Kidney epithelial cell (primary cell): ENCODE measurements at regions not wholly inside any gene's neighbourhood (a gene's known extent, or its start where the extent isn't known, plus 50 kb on each side); places are given as distances from the start of the nearest gene placed in this dataset.

Source experiments
- DNase-seq: peaks from one replicate; pipeline ENCODE4 v3.0.0-alpha.2; 2010; ENCODE audit warnings: low read depth
- H3K27me3 ChIP-seq: 2 replicates; pipeline ENCODE4 v1.6.0; 2011; ENCODE audit warnings: low read length; ENCODE audit not compliant: control insufficient read depth, insufficient read depth
- H3K36me3 ChIP-seq: 2 replicates; pipeline ENCODE4 v1.5.1; 2011; ENCODE audit warnings: low read length; ENCODE audit not compliant: control insufficient read depth, insufficient read depth
- H3K4me3 ChIP-seq: 2 replicates; pipeline ENCODE4 v1.5.1; 2011; ENCODE audit warnings: low read depth, mild to moderate bottlenecking, control low read depth, low read length
- CTCF ChIP-seq: IDR thresholded peaks from 2 replicates; pipeline ENCODE4 v1.5.1; 2011; ENCODE audit warnings: mild to moderate bottlenecking, moderate library complexity, low read length, control low read depth, inconsistent platforms; ENCODE audit not compliant: insufficient read depth, poor library complexity, severe bottlenecking

- TF ChIP-seq CTCF: no peak
- Histone ChIP-seq H3K27me3 (no peaks in the 10 kb centered on the region), H3K4me3 (no peak overlapping the region), H3K36me3 (no peaks in the 10 kb centered on the region)
- DNase-seq: no peak
Measured at GRCh38 chr3:11706604-11707003, 62.9 kb upstream of the VGLL4 start.

- no peaks in the 10 kb centered on the region for H3K27me3 ChIP-seq
- H3K4me3 ChIP-seq: no peak overlapping the region
- H3K36me3 ChIP-seq: no peaks in the 10 kb centered on the region
- no peak for TF ChIP-seq CTCF
- DNase-seq: no peak
Measured at GRCh38 chr3:11705049-11705448, 61.3 kb upstream of the VGLL4 start.

GRCh38 chr3:11703146-11703545 is 59.4 kb upstream of the VGLL4 start:
- no peak for DNase-seq

GRCh38 chr3:11699083-11699427 is 55.3 kb upstream of the VGLL4 start:
- no peak overlapping the region for H3K4me3 ChIP-seq
- no peaks in the 10 kb centered on the region for H3K27me3 ChIP-seq
- H3K36me3 ChIP-seq: no peaks in the 10 kb centered on the region
- TF ChIP-seq CTCF: no peak
- no peak for DNase-seq

More at GRCh38 chr3:11703146-11703545, 59.4 kb upstream of the VGLL4 start:
- H3K36me3 ChIP-seq: no peaks in the 10 kb centered on the region
- no peaks in the 10 kb centered on the region for H3K27me3 ChIP-seq
- H3K4me3 ChIP-seq: no peak overlapping the region
- no peak for TF ChIP-seq CTCF

GRCh38 chr3:11698326-11699082 is 54.8 kb upstream of the VGLL4 start:
- Histone ChIP-seq H3K36me3 (no peaks in the 10 kb centered on the region), H3K4me3 (no peak overlapping the region), H3K27me3 (no peaks in the 10 kb centered on the region)
- no peak for TF ChIP-seq CTCF
- DNase-seq: no peak

- DNase-seq: no peak
- H3K27me3 ChIP-seq: no peaks in the 10 kb centered on the region
- no peak overlapping the region for H3K4me3 ChIP-seq
- no peak for TF ChIP-seq CTCF
- H3K36me3 ChIP-seq: no peaks in the 10 kb centered on the region
Measured at GRCh38 chr3:11697701-11698100, 54.0 kb upstream of the VGLL4 start.
